AG09309 (cell line): ENCODE measurements at regions not wholly inside any gene's neighbourhood (a gene's known extent, or its start where the extent isn't known, plus 50 kb on each side); places are given as distances from the start of the nearest gene placed in this dataset.

Source experiments
- DNase-seq: peaks from one replicate; pipeline ENCODE4 v3.0.0-alpha.2; 2010; ENCODE audit warnings: low read depth
- H3K4me3 ChIP-seq: 2 replicates; pipeline ENCODE4 v1.5.1; 2011; ENCODE audit warnings: mild to moderate bottlenecking, low read depth, low read length, moderate library complexity; ENCODE audit not compliant: control insufficient read depth
- CTCF ChIP-seq: IDR thresholded peaks from 2 replicates; pipeline ENCODE4 v1.5.1; 2011; ENCODE audit warnings: mild to moderate bottlenecking, low read depth, low read length, inconsistent platforms; ENCODE audit not compliant: insufficient read depth, control insufficient read depth; ENCODE audit errors: missing control alignments

GRCh38 chr4:151472297-151472696 lies 63.3 kb downstream of the FHIP1A start:
- H3K4me3 ChIP-seq, result no peak overlapping the region
- no peak for DNase-seq
- no peak for TF ChIP-seq CTCF

- no peak for DNase-seq
- no peak for TF ChIP-seq CTCF
- no peak overlapping the region for H3K4me3 ChIP-seq
Measured at GRCh38 chr4:151472711-151473110, 63.7 kb downstream of the FHIP1A start.

- no peak for DNase-seq
- H3K4me3 ChIP-seq, result no peak overlapping the region
- no peak for TF ChIP-seq CTCF
Measured at GRCh38 chr4:151473521-151474097, 64.6 kb downstream of the FHIP1A start.

GRCh38 chr4:151475035-151475714 lies 66.2 kb downstream of the FHIP1A start:
- H3K4me3 ChIP-seq, result no peak overlapping the region
- no peak for TF ChIP-seq CTCF
- DNase-seq, result no peak

GRCh38 chr4:151481813-151482212 lies 72.8 kb downstream of the FHIP1A start:
- TF ChIP-seq CTCF, result no peak
- no peak for DNase-seq

GRCh38 chr4:151484396-151485102 lies 75.6 kb downstream of the FHIP1A start:
- DNase-seq, result peak; percentile 55
- no peak for TF ChIP-seq CTCF
- no peak overlapping the region for H3K4me3 ChIP-seq

More at GRCh38 chr4:151481813-151482212, 72.8 kb downstream of the FHIP1A start:
- no peak overlapping the region for H3K4me3 ChIP-seq
